ENCODE measurements at regions not wholly inside any gene's neighbourhood (a gene's known extent, or its start where the extent isn't known, plus 50 kb on each side); places are given as distances from the start of the nearest gene placed in this dataset.

DNA sequence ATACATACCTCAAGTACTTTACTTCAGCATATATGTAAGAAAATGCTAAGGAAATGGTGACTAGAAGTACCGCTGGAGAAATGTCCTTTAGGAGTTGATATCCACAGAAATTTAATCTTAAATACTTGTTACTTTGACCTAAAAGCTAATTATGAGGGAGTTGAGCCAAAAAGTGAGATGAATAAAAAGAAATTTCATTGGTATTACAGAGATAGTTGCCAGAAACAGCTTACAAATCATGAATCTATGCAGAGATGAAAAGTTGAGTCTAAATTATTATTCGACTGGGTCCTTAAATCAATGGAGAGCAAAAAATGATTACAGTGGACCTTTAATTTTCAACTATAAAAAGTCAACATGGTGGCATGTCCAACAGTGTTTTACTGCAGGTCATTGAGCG lies 160.9 kb downstream of the MZT1 start:
- DNase-seq (ENCODE audit: low spot score) = no peak
- POLR2A ChIA-PET = no interaction called here

More for the DNA sequence above, 160.9 kb downstream of the MZT1 start:
- H2AFZ ChIP-seq (ENCODE audit: low read length) = no peak overlapping the region
- no peak for ATAC-seq
- intact Hi-C loops (cut with micrococcal nuclease; ENCODE audit: unreplicated experiment) (loop anchor here (1.0 to 5.0 kb wide), 3 partner anchors 124 to 324 kb away; no protein-coding TSS in a partner anchor), in situ Hi-C loops (cut with HindIII; ENCODE audit: extremely low pct_ligation_motif_present, low pct_unique_long_range_greater_than_20kb) (loop anchor here (25.0 kb wide), 1 partner anchor 229 kb away; no protein-coding TSS in a partner anchor)
- H4K20me1 ChIP-seq (ENCODE audit: insufficient read depth, low read length) = no peaks in the 10 kb centered on the region
- 39% methylated on average over 3 of the region's 3 CpGs for WGBS (ENCODE audit: low lambda C conversion rate)
- CTCF ChIA-PET (ENCODE audit: low intra/inter-chr PET ratio, low total read pairs) = interaction anchor here (0.8 kb wide), 1 partner anchor 30 kb away, joined by 3 read pairs; no protein-coding TSS in a partner anchor
- no peaks in the 10 kb centered on the region for H3K4me1 ChIP-seq (ENCODE audit: insufficient read depth, low read length)
- no peak overlapping the region for H3K4me2 ChIP-seq (ENCODE audit: low read depth, low read length)
- no peaks in the 10 kb centered on the region for H3K27me3 ChIP-seq (ENCODE audit: control insufficient read depth in 1 of 2, insufficient read depth in 2 of 2, low read length in 2 of 2)
- H3K27ac ChIP-seq (ENCODE audit: extremely low read length, insufficient read depth, low read length) = no peak overlapping the region
- BruUV-seq (replicated peaks) = no TSS peak
- FAIRE-seq = no peak
- no peak overlapping the region for H3K4me3 ChIP-seq (replicated peaks in 1 of 3; ENCODE audit: insufficient read depth in 1 of 3, low read depth in 2 of 3, low read length in 3 of 3)
- no peaks in the 10 kb centered on the region for H3K9me3 ChIP-seq (ENCODE audit: low read length)
- TF ChIP-seq ZEB1 (IDR thresholded peaks at IDR 0.05; ENCODE audit: insufficient replicate concordance, low read depth) (no peak), ZZZ3 (CRISPR knock-in tag; IDR thresholded peaks at IDR 0.05; ENCODE audit: borderline replicate concordance) (no peak), POLR2G (IDR thresholded peaks at IDR 0.05; ENCODE audit: low read depth, low read length) (no peak), ZNF773 (CRISPR knock-in tag; IDR thresholded peaks at IDR 0.05; ENCODE audit: borderline replicate concordance) (no peak), SAP130 (CRISPR knock-in tag; IDR thresholded peaks at IDR 0.05; ENCODE audit: low read depth) (no peak), PHF8 (CRISPR knock-in tag; IDR thresholded peaks at IDR 0.05) (no peak)
- TF ChIP-seq, protein P1, sequence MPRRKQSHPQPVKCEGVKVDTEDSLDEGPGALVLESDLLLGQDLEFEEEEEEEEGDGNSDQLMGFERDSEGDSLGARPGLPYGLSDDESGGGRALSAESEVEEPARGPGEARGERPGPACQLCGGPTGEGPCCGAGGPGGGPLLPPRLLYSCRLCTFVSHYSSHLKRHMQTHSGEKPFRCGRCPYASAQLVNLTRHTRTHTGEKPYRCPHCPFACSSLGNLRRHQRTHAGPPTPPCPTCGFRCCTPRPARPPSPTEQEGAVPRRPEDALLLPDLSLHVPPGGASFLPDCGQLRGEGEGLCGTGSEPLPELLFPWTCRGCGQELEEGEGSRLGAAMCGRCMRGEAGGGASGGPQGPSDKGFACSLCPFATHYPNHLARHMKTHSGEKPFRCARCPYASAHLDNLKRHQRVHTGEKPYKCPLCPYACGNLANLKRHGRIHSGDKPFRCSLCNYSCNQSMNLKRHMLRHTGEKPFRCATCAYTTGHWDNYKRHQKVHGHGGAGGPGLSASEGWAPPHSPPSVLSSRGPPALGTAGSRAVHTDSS (CRISPR knock-in tag; conservative IDR thresholded peaks at IDR 0.05) = no peak
- TF ChIP-seq, protein P2, sequence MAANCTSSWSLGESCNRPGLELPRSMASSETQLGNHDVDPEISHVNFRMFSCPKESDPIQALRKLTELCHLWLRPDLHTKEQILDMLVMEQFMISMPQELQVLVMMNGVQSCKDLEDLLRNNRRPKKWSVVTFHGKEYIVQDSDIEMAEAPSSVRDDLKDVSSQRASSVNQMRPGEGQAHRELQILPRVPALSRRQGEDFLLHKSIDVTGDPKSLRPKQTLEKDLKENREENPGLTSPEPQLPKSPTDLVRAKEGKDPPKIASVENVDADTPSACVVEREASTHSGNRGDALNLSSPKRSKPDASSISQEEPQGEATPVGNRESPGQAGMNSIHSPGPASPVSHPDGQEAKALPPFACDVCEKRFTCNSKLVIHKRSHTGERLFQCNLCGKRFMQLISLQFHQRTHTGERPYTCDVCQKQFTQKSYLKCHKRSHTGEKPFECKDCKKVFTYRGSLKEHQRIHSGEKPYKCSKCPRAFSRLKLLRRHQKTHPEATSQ (CRISPR knock-in tag; IDR thresholded peaks at IDR 0.05; ENCODE audit: borderline replicate concordance) = no peak
- TF ChIP-seq, protein P3, sequence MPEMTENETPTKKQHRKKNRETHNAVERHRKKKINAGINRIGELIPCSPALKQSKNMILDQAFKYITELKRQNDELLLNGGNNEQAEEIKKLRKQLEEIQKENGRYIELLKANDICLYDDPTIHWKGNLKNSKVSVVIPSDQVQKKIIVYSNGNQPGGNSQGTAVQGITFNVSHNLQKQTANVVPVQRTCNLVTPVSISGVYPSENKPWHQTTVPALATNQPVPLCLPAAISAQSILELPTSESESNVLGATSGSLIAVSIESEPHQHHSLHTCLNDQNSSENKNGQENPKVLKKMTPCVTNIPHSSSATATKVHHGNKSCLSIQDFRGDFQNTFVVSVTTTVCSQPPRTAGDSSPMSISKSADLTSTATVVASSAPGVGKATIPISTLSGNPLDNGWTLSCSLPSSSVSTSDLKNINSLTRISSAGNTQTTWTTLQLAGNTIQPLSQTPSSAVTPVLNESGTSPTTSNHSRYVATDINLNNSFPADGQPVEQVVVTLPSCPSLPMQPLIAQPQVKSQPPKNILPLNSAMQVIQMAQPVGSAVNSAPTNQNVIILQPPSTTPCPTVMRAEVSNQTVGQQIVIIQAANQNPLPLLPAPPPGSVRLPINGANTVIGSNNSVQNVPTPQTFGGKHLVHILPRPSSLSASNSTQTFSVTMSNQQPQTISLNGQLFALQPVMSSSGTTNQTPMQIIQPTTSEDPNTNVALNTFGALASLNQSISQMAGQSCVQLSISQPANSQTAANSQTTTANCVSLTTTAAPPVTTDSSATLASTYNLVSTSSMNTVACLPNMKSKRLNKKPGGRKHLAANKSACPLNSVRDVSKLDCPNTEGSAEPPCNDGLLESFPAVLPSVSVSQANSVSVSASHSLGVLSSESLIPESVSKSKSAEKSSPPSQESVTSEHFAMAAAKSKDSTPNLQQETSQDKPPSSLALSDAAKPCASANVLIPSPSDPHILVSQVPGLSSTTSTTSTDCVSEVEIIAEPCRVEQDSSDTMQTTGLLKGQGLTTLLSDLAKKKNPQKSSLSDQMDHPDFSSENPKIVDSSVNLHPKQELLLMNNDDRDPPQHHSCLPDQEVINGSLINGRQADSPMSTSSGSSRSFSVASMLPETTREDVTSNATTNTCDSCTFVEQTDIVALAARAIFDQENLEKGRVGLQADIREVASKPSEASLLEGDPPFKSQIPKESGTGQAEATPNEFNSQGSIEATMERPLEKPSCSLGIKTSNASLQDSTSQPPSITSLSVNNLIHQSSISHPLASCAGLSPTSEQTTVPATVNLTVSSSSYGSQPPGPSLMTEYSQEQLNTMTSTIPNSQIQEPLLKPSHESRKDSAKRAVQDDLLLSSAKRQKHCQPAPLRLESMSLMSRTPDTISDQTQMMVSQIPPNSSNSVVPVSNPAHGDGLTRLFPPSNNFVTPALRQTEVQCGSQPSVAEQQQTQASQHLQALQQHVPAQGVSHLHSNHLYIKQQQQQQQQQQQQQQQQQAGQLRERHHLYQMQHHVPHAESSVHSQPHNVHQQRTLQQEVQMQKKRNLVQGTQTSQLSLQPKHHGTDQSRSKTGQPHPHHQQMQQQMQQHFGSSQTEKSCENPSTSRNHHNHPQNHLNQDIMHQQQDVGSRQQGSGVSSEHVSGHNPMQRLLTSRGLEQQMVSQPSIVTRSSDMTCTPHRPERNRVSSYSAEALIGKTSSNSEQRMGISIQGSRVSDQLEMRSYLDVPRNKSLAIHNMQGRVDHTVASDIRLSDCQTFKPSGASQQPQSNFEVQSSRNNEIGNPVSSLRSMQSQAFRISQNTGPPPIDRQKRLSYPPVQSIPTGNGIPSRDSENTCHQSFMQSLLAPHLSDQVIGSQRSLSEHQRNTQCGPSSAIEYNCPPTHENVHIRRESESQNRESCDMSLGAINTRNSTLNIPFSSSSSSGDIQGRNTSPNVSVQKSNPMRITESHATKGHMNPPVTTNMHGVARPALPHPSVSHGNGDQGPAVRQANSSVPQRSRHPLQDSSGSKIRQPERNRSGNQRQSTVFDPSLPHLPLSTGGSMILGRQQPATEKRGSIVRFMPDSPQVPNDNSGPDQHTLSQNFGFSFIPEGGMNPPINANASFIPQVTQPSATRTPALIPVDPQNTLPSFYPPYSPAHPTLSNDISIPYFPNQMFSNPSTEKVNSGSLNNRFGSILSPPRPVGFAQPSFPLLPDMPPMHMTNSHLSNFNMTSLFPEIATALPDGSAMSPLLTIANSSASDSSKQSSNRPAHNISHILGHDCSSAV (CRISPR knock-in tag; IDR thresholded peaks at IDR 0.05; ENCODE audit: borderline replicate concordance) = no peak
- no peaks in the 10 kb centered on the region for H3K36me3 ChIP-seq (replicated peaks in 1 of 2; ENCODE audit: control insufficient read depth in 1 of 2, insufficient read depth in 2 of 2, low read length in 2 of 2)
- no peak overlapping the region for H3K9ac ChIP-seq (ENCODE audit: insufficient read depth, low read depth, low read length)
- H3K79me2 ChIP-seq (ENCODE audit: insufficient read depth, low read length) = no peaks in the 10 kb centered on the region
